ENCODE measurements at regions not wholly inside any gene's neighbourhood (a gene's known extent, or its start where the extent isn't known, plus 50 kb on each side); places are given as distances from the start of the nearest gene placed in this dataset.

DNA sequence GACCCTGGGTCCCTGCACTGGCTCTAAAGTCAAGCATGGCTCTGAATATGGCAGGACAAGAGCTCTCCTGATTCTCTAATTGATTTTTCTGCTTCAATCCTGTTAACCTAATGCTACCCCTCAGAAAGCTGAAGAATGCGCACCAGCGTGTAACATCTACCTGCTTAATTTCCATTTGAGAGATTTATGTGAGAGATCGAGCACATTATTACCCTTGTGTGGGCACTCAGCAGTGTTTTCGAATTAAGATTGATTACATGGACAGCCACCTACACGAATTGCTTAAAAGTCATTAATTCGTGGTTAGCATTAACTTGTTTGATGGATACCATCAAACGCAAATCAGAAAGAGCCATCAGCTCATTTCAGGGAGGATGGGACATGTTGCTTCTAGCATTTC lies 88.7 kb upstream of the PLPP4 start:
- Histone ChIP-seq H3K27me3 (no peaks in the 10 kb centered on the region), H3K36me3 (no peaks in the 10 kb centered on the region), H3K4me3 (no peak overlapping the region), H3K27ac (no peak overlapping the region), H3K9me3 (no peaks in the 10 kb centered on the region), H3K4me1 (no peaks in the 10 kb centered on the region)
- DNase-seq (ENCODE audit: low spot score in 2 of 2) = no peak
- no peak for TF ChIP-seq EP300 (IDR thresholded peaks at IDR 0.05)
- no peak for TF ChIP-seq POLR2A (IDR thresholded peaks at IDR 0.05)
- TF ChIP-seq CTCF (IDR thresholded peaks at IDR 0.05) = no peak
- 81 to 87% methylated on average over 7 of the region's 7 CpGs for WGBS, 2 donors

- no peak for DNase-seq (ENCODE audit: low spot score in 2 of 2)
- Histone ChIP-seq H3K4me3 (no peak overlapping the region), H3K27ac (no peak overlapping the region), H3K4me1 (no peaks in the 10 kb centered on the region), H3K36me3 (no peaks in the 10 kb centered on the region), H3K27me3 (no peaks in the 10 kb centered on the region), H3K9me3 (no peaks in the 10 kb centered on the region)
- no peak for TF ChIP-seq EP300 (IDR thresholded peaks at IDR 0.05)
- TF ChIP-seq POLR2A (IDR thresholded peaks at IDR 0.05) = no peak
- TF ChIP-seq CTCF (IDR thresholded peaks at IDR 0.05) = no peak
- WGBS, 2 donors = 52 to 75% methylated on average over 4 to 5 of the region's 5 CpGs
These were observed 88.1 kb upstream of the PLPP4 start for GRCh38 chr10:120368927-120369326.

- TF ChIP-seq POLR2A (IDR thresholded peaks at IDR 0.05) = no peak
- no peak for TF ChIP-seq CTCF (IDR thresholded peaks at IDR 0.05)
- no peak for TF ChIP-seq EP300 (IDR thresholded peaks at IDR 0.05)
- Histone ChIP-seq H3K27ac (no peak overlapping the region), H3K4me3 (no peak overlapping the region), H3K9me3 (no peaks in the 10 kb centered on the region), H3K4me1 (no peaks in the 10 kb centered on the region), H3K27me3 (no peaks in the 10 kb centered on the region), H3K36me3 (no peaks in the 10 kb centered on the region)
- no peak for DNase-seq (ENCODE audit: low spot score in 2 of 2)
- 44 to 47% methylated on average over 2 of the region's 2 CpGs for WGBS, 2 donors
These were observed 87.2 kb upstream of the PLPP4 start for GRCh38 chr10:120369856-120370276.

DNA sequence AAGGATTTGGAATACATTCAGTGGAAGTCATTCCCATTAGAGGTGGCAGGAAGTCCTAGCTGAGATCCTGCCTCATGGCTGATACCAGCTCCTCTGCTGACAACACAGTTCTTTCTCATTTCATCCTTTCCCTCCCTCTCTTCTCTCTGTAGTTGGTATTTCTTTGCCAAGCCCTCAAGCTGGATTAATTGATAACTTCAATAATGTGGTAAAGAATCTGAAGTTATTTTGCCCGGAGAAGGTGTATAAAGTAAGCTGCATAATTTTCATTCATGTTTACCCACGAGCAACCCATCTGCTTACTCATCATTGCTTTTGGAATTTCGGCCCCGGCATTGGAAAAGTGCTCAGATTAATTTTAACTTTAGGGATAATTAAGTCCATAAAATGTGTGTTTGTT lies 85.2 kb upstream of the PLPP4 start:
- H3K9me3 ChIP-seq = no peaks in the 10 kb centered on the region
- no peak for DNase-seq (ENCODE audit: low spot score in 2 of 2)
- H3K4me3 ChIP-seq = no peak overlapping the region
- H3K4me1 ChIP-seq = no peaks in the 10 kb centered on the region
- WGBS, 2 donors = 79 to 80% methylated on average over 4 of the region's 4 CpGs
- TF ChIP-seq EP300 (IDR thresholded peaks at IDR 0.05) (no peak), POLR2A (IDR thresholded peaks at IDR 0.05) (no peak), CTCF (IDR thresholded peaks at IDR 0.05) (no peak)
- no peak overlapping the region for H3K27ac ChIP-seq
- no peaks in the 10 kb centered on the region for H3K27me3 ChIP-seq
- H3K36me3 ChIP-seq = no peaks in the 10 kb centered on the region

GRCh38 chr10:120372917-120373316 lies 84.1 kb upstream of the PLPP4 start:
- no peak for DNase-seq (ENCODE audit: low spot score in 2 of 2)
- 63 to 69% methylated on average over 4 of the region's 4 CpGs for WGBS, 2 donors

More at GRCh38 chr10:120372917-120373316, 84.1 kb upstream of the PLPP4 start:
- no peak overlapping the region for H3K27ac ChIP-seq
- H3K4me1 ChIP-seq = no peaks in the 10 kb centered on the region
- H3K36me3 ChIP-seq = no peaks in the 10 kb centered on the region
- H3K27me3 ChIP-seq = no peaks in the 10 kb centered on the region
- H3K9me3 ChIP-seq = no peaks in the 10 kb centered on the region
- no peak for TF ChIP-seq CTCF (IDR thresholded peaks at IDR 0.05)
- TF ChIP-seq EP300 (IDR thresholded peaks at IDR 0.05) = no peak
- no peak for TF ChIP-seq POLR2A (IDR thresholded peaks at IDR 0.05)
- H3K4me3 ChIP-seq = no peak overlapping the region

Data from tibial nerve (tissue), 4 donors.